SK-N-SH (cell line): ENCODE measurements at regions not wholly inside any gene's neighbourhood (a gene's known extent, or its start where the extent isn't known, plus 50 kb on each side); places are given as distances from the start of the nearest gene placed in this dataset.

Experiments
- CTCF ChIA-PET: fragments of 300-600, 350-600 bp; formaldehyde crosslinking; extraction: SDS; loops from one replicate; lab custom pipeline; 2021; lab: Yijun Ruan, JAX
- POLR2A ChIA-PET: fragments of 350-600 bp; sonication (Branson Sonifier 250); formaldehyde crosslinking; extraction: SDS; loops from one replicate; lab custom pipeline; 2020; ENCODE audit warnings: antibody characterized with exemption, inconsistent platforms; lab: Yijun Ruan, JAX
- DNase-seq: peaks from one replicate; pipeline ENCODE4 v3.0.0; 2012
- H2AFZ ChIP-seq: fragments of 200-600 bp; sonication (generic); 2 replicates; pipeline ENCODE4 v1.8.1; 2016; ENCODE audit warnings: antibody characterized with exemption, mild to moderate bottlenecking, low read depth
- H3F3A ChIP-seq: fragments of 200-600 bp; sonication (generic); replicated peaks from 2 replicates; pipeline ENCODE3; 2016; ENCODE audit warnings: antibody characterized with exemption, mild to moderate bottlenecking; ENCODE audit not compliant: insufficient read depth
- H3K27ac ChIP-seq, 2 experiments: fragments of 200-500 bp in 1 of 2; fragments of 200-600 bp in 1 of 2; sonication (Bioruptor generic) in 1 of 2; sonication (generic), shearing (Covaris generic) in 1 of 2; 2 replicates each; pipeline versions ENCODE4 v1.5.1 to v1.6.1; 2014 to 2016; ENCODE audit warnings: low read depth in 2 of 2, inconsistent platforms in 1 of 2, low read length in 1 of 2, mild to moderate bottlenecking in 1 of 2, mixed read lengths in 1 of 2
- H3K27me3 ChIP-seq: fragments of 200-600 bp; sonication (generic), shearing (Covaris generic); 2 replicates; pipeline ENCODE4 v1.6.1; 2016; ENCODE audit warnings: mixed run types; ENCODE audit not compliant: insufficient read depth
- H3K36me3 ChIP-seq, 2 experiments: fragments of 200-500 bp in 1 of 2; fragments of 200-600 bp in 1 of 2; sonication (Bioruptor generic) in 1 of 2; sonication (generic) in 1 of 2; replicated peaks in 1 of 2; 2 replicates each; pipeline versions ENCODE3 to v1.5.1; 2014 to 2016; ENCODE audit warnings: low read length in 1 of 2, mild to moderate bottlenecking in 1 of 2; ENCODE audit not compliant: insufficient read depth in 2 of 2, control insufficient read depth in 1 of 2
- H3K4me1 ChIP-seq, 2 experiments: fragments of 200-500 bp in 1 of 2; fragments of 200-600 bp in 1 of 2; sonication (Bioruptor generic) in 1 of 2; sonication (generic), shearing (Covaris generic) in 1 of 2; 2 replicates each; pipeline versions ENCODE4 v1.5.1 to v1.6.1; 2014 to 2016; ENCODE audit warnings: low read depth in 1 of 2, low read length in 1 of 2, mixed run types in 1 of 2; ENCODE audit not compliant: insufficient read depth in 2 of 2, control insufficient read depth in 1 of 2
- H3K4me2 ChIP-seq: fragments of 200-600 bp; sonication (generic), shearing (Covaris generic); 2 replicates; pipeline ENCODE4 v1.6.1; 2017; ENCODE audit warnings: mixed run types
- H3K4me3 ChIP-seq, 2 experiments: fragments of 200-500 bp in 1 of 2; fragments of 200-600 bp in 1 of 2; sonication (Bioruptor generic) in 1 of 2; sonication (generic), shearing (Covaris generic) in 1 of 2; 2 replicates each; pipeline versions ENCODE4 v1.5.1 to v1.8.1; 2014 to 2016; ENCODE audit warnings: low read depth in 2 of 2, inconsistent platforms in 1 of 2, low read length in 1 of 2, mild to moderate bottlenecking in 1 of 2, mixed read lengths in 1 of 2, moderate library complexity in 1 of 2
- H3K79me2 ChIP-seq: fragments of 200-600 bp; sonication (generic); 2 replicates; pipeline ENCODE4 v1.8.1; 2017; ENCODE audit warnings: mild to moderate bottlenecking; ENCODE audit not compliant: insufficient read depth
- H3K9ac ChIP-seq: fragments of 200-600 bp; sonication (generic); 2 replicates; pipeline ENCODE4 v1.6.1; 2017; ENCODE audit warnings: mixed run types
- H3K9me2 ChIP-seq: fragments of 200-600 bp; sonication (generic); 2 replicates; pipeline ENCODE4 v1.6.1; 2017; ENCODE audit warnings: mixed run types
- H3K9me3 ChIP-seq: fragments of 200-600 bp; sonication (generic); 2 replicates; pipeline ENCODE4 v1.6.1; 2017; ENCODE audit warnings: mixed run types, mild to moderate bottlenecking, moderate library complexity
- H4K20me1 ChIP-seq: fragments of 200-600 bp; sonication (generic); 2 replicates; pipeline ENCODE4 v1.6.1; 2017; ENCODE audit warnings: mild to moderate bottlenecking, mixed run types; ENCODE audit not compliant: insufficient read depth
- CHD2 ChIP-seq: fragments of 150-350 bp; IDR thresholded peaks from 2 replicates; pipeline ENCODE4 v1.6.1; 2018; ENCODE audit warnings: low read length; ENCODE audit not compliant: partially characterized antibody
- CTCF ChIP-seq: fragments of 200-600 bp; sonication (generic); IDR thresholded peaks from 2 replicates; pipeline ENCODE4 v1.6.1; 2017; ENCODE audit warnings: antibody characterized with exemption, mild to moderate bottlenecking, moderate library complexity
- ELF1 ChIP-seq: IDR thresholded peaks from 2 replicates; pipeline ENCODE4 v1.4.0; 2012
- EZH2phosphoT487 ChIP-seq: fragments of 200-600 bp; sonication (generic); IDR thresholded peaks from 2 replicates; pipeline ENCODE4 v1.6.1; 2017; ENCODE audit warnings: low read depth, mixed run types, mild to moderate bottlenecking, antibody characterized with exemption, moderate library complexity, borderline replicate concordance
- FOXJ3 ChIP-seq: sonication (generic); formaldehyde crosslinking; IDR thresholded peaks from 2 replicates; pipeline ENCODE4 v1.5.1; 2020; ENCODE audit warnings: mild to moderate bottlenecking, missing genetic modification reagents
- IRF3 ChIP-seq: fragments of 150-350 bp; IDR thresholded peaks from 2 replicates; pipeline ENCODE4 v1.6.1; 2016; ENCODE audit warnings: mild to moderate bottlenecking, low read depth, low read length
- MEF2A ChIP-seq: IDR thresholded peaks from 2 replicates; pipeline ENCODE4 v1.4.0; 2012; ENCODE audit warnings: low read depth, borderline replicate concordance
- MXI1 ChIP-seq: IDR thresholded peaks from 2 replicates; pipeline ENCODE4 v1.6.1; 2012; ENCODE audit warnings: mild to moderate bottlenecking, low read depth, low read length, improper control_type of control experiment
- NRF1 ChIP-seq: IDR thresholded peaks from 2 replicates; pipeline ENCODE4 v1.6.1; 2012; ENCODE audit warnings: low read depth, mild to moderate bottlenecking, low read length
- PBX3 ChIP-seq: IDR thresholded peaks from 2 replicates; pipeline ENCODE4; 2012
- POLR2AphosphoS5 ChIP-seq: IDR thresholded peaks from 2 replicates; pipeline ENCODE4 v1.6.1; 2012; ENCODE audit warnings: low read depth, low read length
- RAD21 ChIP-seq: IDR thresholded peaks from 2 replicates; pipeline ENCODE4 v1.6.1; 2012; ENCODE audit warnings: mild to moderate bottlenecking, low read length
- REST ChIP-seq: IDR thresholded peaks from 2 replicates; pipeline ENCODE4 v1.6.1; 2012; ENCODE audit warnings: mild to moderate bottlenecking, low read depth, low read length, moderate library complexity
- RFX5 ChIP-seq: IDR thresholded peaks from 2 replicates; pipeline ENCODE4 v1.6.1; 2012; ENCODE audit warnings: mild to moderate bottlenecking, improper control_type of control experiment, low read length
- RXRA ChIP-seq: IDR thresholded peaks from 2 replicates; pipeline ENCODE4 v1.4.0; 2012; ENCODE audit warnings: low read depth, mild to moderate bottlenecking, borderline replicate concordance
- SMC3 ChIP-seq: IDR thresholded peaks from 2 replicates; pipeline ENCODE4 v1.6.1; 2012; ENCODE audit warnings: low read depth, low read length, improper control_type of control experiment
- TAF1 ChIP-seq: IDR thresholded peaks from 2 replicates; pipeline ENCODE4 v1.6.1; 2012; ENCODE audit warnings: low read depth, mild to moderate bottlenecking, low read length, moderate library complexity, borderline replicate concordance
- TCF12 ChIP-seq: IDR thresholded peaks from 2 replicates; pipeline ENCODE4 v1.4.0; 2012
- USF2 ChIP-seq: fragments of 150-350 bp; IDR thresholded peaks from 2 replicates; pipeline ENCODE4 v1.6.1; 2017; ENCODE audit warnings: antibody characterized with exemption, low read length, low read depth, borderline replicate concordance
- WGBS: methylation state at CpG from one replicate; pipeline ENCODE4 v1.1.6; 2017; ENCODE audit warnings: low lambda C conversion rate; 5-methylcytosine and 5-hydroxymethylcytosine counted together

GRCh38 chr10:111357859-111358258, 281.0 kb downstream of the ADRA2A start:
- ChIA-PET POLR2A (no interaction called here), CTCF (interaction anchor here (0.7 to 2.1 kb wide), 6 partner anchors 8 to 782 kb away, joined by 3 to 11 read pairs (median 3); partner anchors contain the start of gene ADRA2A)
- Histone ChIP-seq H3K4me1 (no peaks in the 10 kb centered on the region; a peak in 1 of 4 replicates), H3F3A (no peaks in the 10 kb centered on the region), H3K27me3 (no peaks in the 10 kb centered on the region), H3K4me2 (no peak overlapping the region), H3K36me3 (no peaks in the 10 kb centered on the region), H2AFZ (no peak overlapping the region), H3K9ac (no peak overlapping the region), H3K9me3 (no peaks in the 10 kb centered on the region), H3K27ac (no peak overlapping the region), H3K9me2 (no peaks in the 10 kb centered on the region), H4K20me1 (no peaks in the 10 kb centered on the region), H3K4me3 (no peak overlapping the region), H3K79me2 (no peaks in the 10 kb centered on the region)
- 4% methylated on average over 1 of the region's 1 CpG for WGBS
- no peak for DNase-seq
- no peak for TF ChIP-seq MEF2A
- TF ChIP-seq TAF1, result no peak
- no peak for TF ChIP-seq IRF3

- CTCF ChIA-PET, result interaction anchor here (0.5 to 1.9 kb wide), 19 partner anchors 9 to 776 kb away, joined by 3 to 17 read pairs (median 4); partner anchors contain the start of genes ADRA2A and SHOC2
- Histone ChIP-seq H3K27me3 (no peaks in the 10 kb centered on the region), H3F3A (no peaks in the 10 kb centered on the region), H2AFZ (no peak overlapping the region), H4K20me1 (no peaks in the 10 kb centered on the region), H3K27ac (no peak overlapping the region), H3K4me1 (no peaks in the 10 kb centered on the region; a peak in 1 of 4 replicates), H3K4me3 (no peak overlapping the region; a peak in 1 of 4 replicates), H3K79me2 (no peaks in the 10 kb centered on the region), H3K9me2 (no peaks in the 10 kb centered on the region), H3K9ac (no peak overlapping the region), H3K4me2 (no peak overlapping the region), H3K9me3 (no peaks in the 10 kb centered on the region), H3K36me3 (no peaks in the 10 kb centered on the region)
- TF ChIP-seq FOXJ3 (CRISPR knock-in tag), result no peak
- TF ChIP-seq PBX3, result no peak
- no peak for TF ChIP-seq CTCF
- TF ChIP-seq NRF1, result no peak
- no peak for TF ChIP-seq EZH2phosphoT487
- TF ChIP-seq POLR2AphosphoS5, result no peak
- no peak for TF ChIP-seq ELF1
- no peak for TF ChIP-seq USF2
- peak; percentile 84 for TF ChIP-seq RAD21
- TF ChIP-seq SMC3, result peak; percentile 66
- no peak for TF ChIP-seq RXRA
- no peak for TF ChIP-seq REST
- no peak for TF ChIP-seq RFX5
- peak; percentile 18; the same call in 1 of the 2 replicates for TF ChIP-seq MXI1
- no peak for TF ChIP-seq TCF12
- no peak for TF ChIP-seq CHD2
- 13% methylated on average over 5 of the region's 5 CpGs for WGBS
- POLR2A ChIA-PET, result no interaction called here
- DNase-seq, result peak; percentile 45
Observed at GRCh38 chr10:111360260-111360925, 283.6 kb downstream of the ADRA2A start.
